NCI-H1092 treated with DMSO at 0.1 percent for 48 hours (cell line): ENCODE measurements at regions not wholly inside any gene's neighbourhood (a gene's known extent, or its start where the extent isn't known, plus 50 kb on each side); places are given as distances from the start of the nearest gene placed in this dataset.
"Not testable (repeated sequence)": the region's sequence is repeated elsewhere in the genome, so short reads cannot be mapped to it uniquely, and the experiment has no call there.

Experiments
- DNase-seq: peaks from one replicate; lab custom pipeline; 2025; lab: John Stamatoyannopoulos, UW

- no peak for DNase-seq
Measured at GRCh38 chr2:105691947-105692390, 52.7 kb upstream of the NCK2 start.

- no peak for DNase-seq
Measured at GRCh38 chr2:105690566-105690965, 54.1 kb upstream of the NCK2 start.

GRCh38 chr2:105689484-105689883, 55.2 kb upstream of the NCK2 start:
- DNase-seq, result no peak

- no peak for DNase-seq
Measured at GRCh38 chr2:105688946-105689345, 55.8 kb upstream of the NCK2 start.

- DNase-seq, result no peak
Measured at GRCh38 chr2:105686588-105686987, 58.1 kb upstream of the NCK2 start.

GRCh38 chr2:105683011-105683492, 61.7 kb upstream of the NCK2 start:
- no peak for DNase-seq

GRCh38 chr2:105682401-105682800, 62.3 kb upstream of the NCK2 start:
- no peak for DNase-seq

- no peak for DNase-seq
Measured at GRCh38 chr2:105681927-105682326, 62.8 kb upstream of the NCK2 start.

- no peak for DNase-seq
Measured at GRCh38 chr2:105680357-105680756, 64.4 kb upstream of the NCK2 start.

- no peak for DNase-seq
Measured at GRCh38 chr2:105678346-105678745, 66.4 kb upstream of the NCK2 start.

- no peak for DNase-seq
Measured at GRCh38 chr2:105677901-105678300, 66.8 kb upstream of the NCK2 start.

GRCh38 chr2:105675841-105676240, 68.9 kb upstream of the NCK2 start:
- DNase-seq, result no peak

- DNase-seq, result no peak
Measured at GRCh38 chr2:105674859-105675541, 69.7 kb upstream of the NCK2 start.

- no peak for DNase-seq
Measured at GRCh38 chr2:105674401-105674800, 70.3 kb upstream of the NCK2 start.

- no peak for DNase-seq
Measured at GRCh38 chr2:105671156-105671555, 73.6 kb upstream of the NCK2 start.

- no peak for DNase-seq
Measured at GRCh38 chr2:105669384-105669891, 75.3 kb upstream of the NCK2 start.

- no peak for DNase-seq
Measured at GRCh38 chr2:105665480-105665879, 79.2 kb upstream of the NCK2 start.

GRCh38 chr2:105660489-105660888, 84.2 kb upstream of the NCK2 start:
- DNase-seq, result no peak

- DNase-seq, result not testable (repeated sequence)
Measured at GRCh38 chr2:105655723-105656606, 88.7 kb upstream of the NCK2 start.

GRCh38 chr2:105655244-105655643, 89.5 kb upstream of the NCK2 start:
- no peak for DNase-seq

- DNase-seq, result no peak
Measured at GRCh38 chr2:105654474-105655004, 90.2 kb upstream of the NCK2 start.

- no peak for DNase-seq
Measured at GRCh38 chr2:105653302-105653701, 91.4 kb upstream of the NCK2 start.
